GM10266 (cell line): ENCODE measurements at regions not wholly inside any gene's neighbourhood (a gene's known extent, or its start where the extent isn't known, plus 50 kb on each side); places are given as distances from the start of the nearest gene placed in this dataset.

ENCODE experiments used
- DNase-seq: peaks from one replicate; pipeline ENCODE4 v3.0.0; 2012; ENCODE audit errors: extremely low spot score
- TF ChIP-seq, protein P1 (sequence below): IDR thresholded peaks from 2 replicates; pipeline ENCODE4 v1.5.1; 2012; ENCODE audit warnings: mild to moderate bottlenecking, low read depth; ENCODE audit not compliant: control insufficient read depth, insufficient read depth; ENCODE audit errors: missing control alignments

DNA sequence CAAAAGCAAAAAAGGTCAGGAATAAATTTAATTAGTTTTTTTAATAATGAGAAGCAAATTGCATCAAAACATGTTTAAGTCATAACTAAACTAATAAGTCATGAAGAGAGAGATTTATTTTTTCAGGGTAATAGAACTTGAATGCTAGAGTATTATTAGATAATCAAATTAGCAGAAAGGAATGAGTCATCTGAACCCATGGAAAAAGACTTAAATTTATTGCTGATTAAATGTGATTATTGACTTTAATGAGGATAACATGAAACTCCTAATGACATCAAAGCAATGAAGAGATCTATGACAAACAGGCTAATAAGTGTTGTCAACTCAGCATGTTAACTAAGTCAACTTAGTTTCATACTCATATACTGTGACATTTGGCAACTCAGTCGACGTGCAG, 264.2 kb downstream of the USP25 start:
- no peak for DNase-seq
- TF ChIP-seq, protein P1, sequence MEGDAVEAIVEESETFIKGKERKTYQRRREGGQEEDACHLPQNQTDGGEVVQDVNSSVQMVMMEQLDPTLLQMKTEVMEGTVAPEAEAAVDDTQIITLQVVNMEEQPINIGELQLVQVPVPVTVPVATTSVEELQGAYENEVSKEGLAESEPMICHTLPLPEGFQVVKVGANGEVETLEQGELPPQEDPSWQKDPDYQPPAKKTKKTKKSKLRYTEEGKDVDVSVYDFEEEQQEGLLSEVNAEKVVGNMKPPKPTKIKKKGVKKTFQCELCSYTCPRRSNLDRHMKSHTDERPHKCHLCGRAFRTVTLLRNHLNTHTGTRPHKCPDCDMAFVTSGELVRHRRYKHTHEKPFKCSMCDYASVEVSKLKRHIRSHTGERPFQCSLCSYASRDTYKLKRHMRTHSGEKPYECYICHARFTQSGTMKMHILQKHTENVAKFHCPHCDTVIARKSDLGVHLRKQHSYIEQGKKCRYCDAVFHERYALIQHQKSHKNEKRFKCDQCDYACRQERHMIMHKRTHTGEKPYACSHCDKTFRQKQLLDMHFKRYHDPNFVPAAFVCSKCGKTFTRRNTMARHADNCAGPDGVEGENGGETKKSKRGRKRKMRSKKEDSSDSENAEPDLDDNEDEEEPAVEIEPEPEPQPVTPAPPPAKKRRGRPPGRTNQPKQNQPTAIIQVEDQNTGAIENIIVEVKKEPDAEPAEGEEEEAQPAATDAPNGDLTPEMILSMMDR: no peak

DNA sequence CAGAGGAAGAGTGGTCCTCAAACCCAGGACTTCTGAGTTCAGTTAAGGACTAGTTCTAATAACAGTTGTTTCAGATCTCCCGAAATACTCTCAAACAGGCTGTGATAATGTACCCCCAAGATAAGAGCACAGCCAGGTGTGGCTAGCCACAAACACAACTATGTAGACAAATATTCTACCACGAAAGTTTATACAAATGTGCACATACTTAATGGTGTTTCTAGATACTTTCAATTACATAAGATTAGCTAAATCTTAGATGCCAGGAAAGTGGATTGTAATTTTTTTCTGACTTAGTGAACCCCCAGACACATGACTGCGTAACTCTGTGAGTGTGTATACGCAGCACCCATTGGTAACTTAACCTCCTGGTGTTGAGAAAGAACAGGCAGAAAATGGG, 270.0 kb downstream of the USP25 start:
- no peak for DNase-seq

DNA sequence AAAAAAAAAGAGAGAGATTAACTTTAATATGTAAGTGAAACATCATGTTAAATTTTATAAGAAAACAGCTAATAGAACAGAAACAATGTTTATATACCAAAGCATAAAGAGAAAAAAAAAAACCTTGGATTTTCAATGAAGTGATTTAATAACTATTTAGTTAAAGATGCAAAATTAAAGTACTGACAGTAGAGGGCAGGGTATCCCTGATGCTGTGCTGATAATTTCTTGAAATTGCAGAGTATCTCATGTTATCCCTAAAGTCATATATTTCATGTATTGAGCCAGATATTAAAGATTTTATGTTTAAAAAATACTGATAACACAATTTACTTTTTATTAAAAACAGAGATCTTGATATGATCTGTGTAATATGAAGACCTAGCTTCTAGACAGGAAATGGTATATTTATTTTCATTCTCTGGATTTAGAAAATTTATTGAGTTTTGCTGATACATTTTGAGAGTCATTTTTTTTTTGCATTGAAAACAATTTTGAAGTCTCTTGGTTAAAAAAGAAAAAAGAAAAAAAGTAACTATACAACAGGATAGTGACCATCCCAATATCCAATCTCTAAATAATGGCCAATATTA, 273.2 kb downstream of the USP25 start:
- no peak for DNase-seq
- TF ChIP-seq, protein P1: no peak

More for the DNA sequence above, 270.0 kb downstream of the USP25 start:
- TF ChIP-seq, protein P1: no peak

DNA sequence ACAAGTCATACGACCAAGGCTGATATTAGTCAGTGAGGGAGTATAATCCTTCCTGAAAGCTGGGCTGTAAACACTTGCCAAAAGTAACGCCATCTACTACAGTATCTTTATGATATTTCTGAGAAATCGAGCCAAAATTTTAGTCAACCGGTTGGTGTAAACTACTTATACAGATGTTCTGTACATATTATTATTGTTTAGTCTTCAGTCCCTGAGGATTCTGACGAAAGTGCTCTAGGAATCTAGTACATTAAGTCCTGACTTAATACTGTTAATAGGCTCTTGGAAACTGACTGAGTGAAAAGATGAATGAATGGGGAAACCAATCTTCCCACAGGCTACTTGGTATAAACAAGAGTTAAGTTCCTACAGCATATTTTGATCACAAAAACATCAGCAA, 274.3 kb downstream of the USP25 start:
- TF ChIP-seq, protein P1: no peak
- DNase-seq: no peak

DNA sequence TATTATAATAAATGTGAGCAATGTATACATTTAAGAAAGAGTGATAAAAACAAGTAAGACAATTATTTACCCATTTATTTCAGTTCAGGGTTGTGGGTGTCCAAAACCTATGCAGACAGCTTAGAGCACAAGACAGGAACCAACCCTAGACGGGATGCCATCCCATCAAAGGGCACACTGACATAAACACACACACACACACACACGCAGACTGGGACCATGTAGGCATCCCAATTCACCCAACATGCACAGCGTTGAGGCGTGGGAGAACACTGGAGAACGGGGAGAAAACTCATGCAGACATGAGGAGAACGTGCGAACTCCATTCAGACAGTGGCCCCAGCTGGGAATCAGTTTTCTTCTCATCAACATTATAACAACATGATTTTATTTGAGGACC, 274.7 kb downstream of the USP25 start:
- TF ChIP-seq, protein P1: no peak
- DNase-seq: no peak

DNA sequence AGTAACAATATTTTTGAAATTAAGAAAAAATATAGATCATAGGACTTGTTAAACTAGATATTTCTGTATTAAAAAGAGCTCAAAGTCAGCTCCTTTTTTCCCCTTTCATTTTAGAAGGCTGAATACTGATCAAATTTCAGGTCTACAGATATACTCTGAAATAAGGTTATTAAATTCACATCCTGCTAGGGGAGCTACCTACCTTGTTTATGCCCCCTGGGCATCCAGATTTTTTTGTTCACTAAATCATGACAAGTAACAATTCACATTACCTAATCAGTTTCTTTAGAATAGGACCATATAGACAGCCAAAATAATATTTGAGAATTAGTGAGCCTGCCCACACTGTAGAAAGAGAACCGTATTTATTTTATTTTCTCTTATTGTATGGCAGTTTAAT, 276.2 kb downstream of the USP25 start:
- TF ChIP-seq, protein P1: no peak
- no peak for DNase-seq

DNA sequence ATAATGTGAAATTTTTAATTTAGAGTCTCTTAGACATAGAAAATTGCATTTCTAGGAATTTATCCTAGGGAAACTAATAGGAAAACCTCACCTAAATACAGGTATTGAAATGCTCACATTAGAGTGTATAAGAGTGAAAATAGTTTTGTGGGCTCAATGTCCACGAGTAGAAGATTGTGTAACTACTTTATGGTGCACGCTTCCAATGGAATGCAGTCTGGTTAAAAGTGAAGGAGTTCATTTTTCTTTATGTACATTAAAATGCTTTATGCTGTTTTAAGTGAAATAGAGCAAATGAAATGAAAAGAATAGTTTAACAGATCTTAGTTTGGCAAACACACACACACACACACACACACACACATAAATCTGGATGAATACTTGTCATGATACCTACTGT, 278.2 kb downstream of the USP25 start:
- no peak for DNase-seq
- TF ChIP-seq, protein P1: no peak
